NCI-H460 (cell line): ENCODE measurements at regions not wholly inside any gene's neighbourhood (a gene's known extent, or its start where the extent isn't known, plus 50 kb on each side); places are given as distances from the start of the nearest gene placed in this dataset.

Experiments
- DNase-seq: peaks from one replicate; pipeline ENCODE4 v3.0.0-alpha.2; 2016; ENCODE audit warnings: low read depth; ENCODE audit errors: extremely low read depth

- peak; percentile 4 for DNase-seq
Measured at GRCh38 chr15:89400116-89400781, 65.6 kb upstream of the POLG start.

GRCh38 chr15:89399238-89400115 is 64.9 kb upstream of the POLG start:
- DNase-seq = peak; percentile 55

GRCh38 chr15:89398896-89399237 is 64.2 kb upstream of the POLG start:
- DNase-seq = no peak

- no peak for DNase-seq
Measured at GRCh38 chr15:89397653-89398023, 63.0 kb upstream of the POLG start.

GRCh38 chr15:89396723-89397652 is 62.4 kb upstream of the POLG start:
- no peak for DNase-seq

GRCh38 chr15:89395996-89396395 is 61.4 kb upstream of the POLG start:
- no peak for DNase-seq

GRCh38 chr15:89395461-89395871 is 60.8 kb upstream of the POLG start:
- DNase-seq = no peak

GRCh38 chr15:89395031-89395430 is 60.4 kb upstream of the POLG start:
- no peak for DNase-seq

GRCh38 chr15:89393056-89393455 is 58.4 kb upstream of the POLG start:
- DNase-seq = no peak

- DNase-seq = no peak
Measured at GRCh38 chr15:89391685-89392257, 57.1 kb upstream of the POLG start.

GRCh38 chr15:89389841-89390603 is 55.4 kb upstream of the POLG start:
- DNase-seq = no peak

GRCh38 chr15:89387140-89387903 is 52.7 kb upstream of the POLG start:
- no peak for DNase-seq

GRCh38 chr15:89385596-89386331 is 51.1 kb upstream of the POLG start:
- DNase-seq = no peak
